Erythroblast (primary cell): ENCODE measurements at regions not wholly inside any gene's neighbourhood (a gene's known extent, or its start where the extent isn't known, plus 50 kb on each side); places are given as distances from the start of the nearest gene placed in this dataset.

Experiments used
- GATA1 ChIP-seq: IDR thresholded peaks from 2 replicates; pipeline ENCODE4 v1.6.1; 2011; ENCODE audit warnings: low read depth, mild to moderate bottlenecking, control low read depth, low read length, moderate library complexity
- POLR2A ChIP-seq: IDR thresholded peaks from 2 replicates; pipeline ENCODE4 v1.6.1; 2011; ENCODE audit warnings: mild to moderate bottlenecking, low read length

- TF ChIP-seq POLR2A (no peak), GATA1 (no peak)
These were observed 84.7 kb upstream of the LRATD1 start for GRCh38 chr2:14547830-14548229.
